CD4-positive, alpha-beta T cell (primary cell): ENCODE measurements at regions not wholly inside any gene's neighbourhood (a gene's known extent, or its start where the extent isn't known, plus 50 kb on each side); places are given as distances from the start of the nearest gene placed in this dataset.

Source experiments
- ATAC-seq: fragments of 200-7000 bp; cut with Tn5 transposase; one replicate; pipeline ENCODE4 v1.10.0; 2022; ENCODE audit warnings: mild to moderate bottlenecking; ENCODE audit not compliant: poor library complexity
- CTCF ChIA-PET: fragments of 350-600 bp; sonication (Branson Sonifier 250); formaldehyde crosslinking; loops from one replicate; lab custom pipeline; 2021; ENCODE audit warnings: antibody characterized with exemption, inconsistent platforms; lab: Charles Lee
- POLR2A ChIA-PET: fragments of 350-600 bp; sonication (Branson Sonifier 250); formaldehyde crosslinking; loops from one replicate; lab custom pipeline; 2021; ENCODE audit warnings: antibody characterized with exemption, inconsistent platforms; lab: Charles Lee
- DNase-seq, 14 experiments: peaks; one replicate each; pipeline ENCODE4 v3.0.0-alpha.2; 2013 to 2020; ENCODE audit warnings: mixed read lengths in 2 of 14
- H3K27ac ChIP-seq, 2 donors: one replicate each; pipeline versions ENCODE4 v1.5.1 to v1.7.0; 2013; ENCODE audit warnings: low read length in 2 of 2, low read depth in 1 of 2, mild to moderate bottlenecking in 1 of 2
- H3K27me3 ChIP-seq, 2 experiments: 1 replicate in 1 of 2; 2 replicates in 1 of 2; pipeline versions ENCODE4 v1.6.1 to v1.7.0; 2013; ENCODE audit warnings: low read length in 2 of 2, control low read depth in 1 of 2, mild to moderate bottlenecking in 1 of 2, moderate library complexity in 1 of 2; ENCODE audit not compliant: insufficient read depth in 2 of 2, control insufficient read depth in 1 of 2
- H3K36me3 ChIP-seq: one replicate; pipeline ENCODE4 v1.6.1; 2013; ENCODE audit warnings: low read length, control low read depth; ENCODE audit not compliant: insufficient read depth
- H3K4me1 ChIP-seq: one replicate; pipeline ENCODE4 v1.6.1; 2013; ENCODE audit warnings: low read length, control low read depth; ENCODE audit not compliant: insufficient read depth
- H3K4me3 ChIP-seq: one replicate; pipeline ENCODE4 v1.5.1; 2013; ENCODE audit warnings: mild to moderate bottlenecking, low read length, moderate library complexity
- H3K9me3 ChIP-seq, 2 experiments: 1 replicate in 1 of 2; 2 replicates in 1 of 2; pipeline versions ENCODE4 v1.6.1 to v1.7.0; 2013; ENCODE audit warnings: low read length in 2 of 2, mild to moderate bottlenecking in 2 of 2, control low read depth in 1 of 2, moderate library complexity in 1 of 2; ENCODE audit not compliant: control insufficient read depth in 1 of 2, insufficient read depth in 1 of 2
- H3K27ac Mint-ChIP-seq: one replicate; pipeline ENCODE4 v1.8.0; 2020; ENCODE audit warnings: mixed read lengths
- H3K27me3 Mint-ChIP-seq: one replicate; pipeline ENCODE4 v1.8.0; 2021; ENCODE audit warnings: mixed read lengths
- H3K36me3 Mint-ChIP-seq: one replicate; pipeline ENCODE4 v1.8.0; 2021; ENCODE audit warnings: low read depth, mixed read lengths
- H3K4me1 Mint-ChIP-seq: one replicate; pipeline ENCODE4 v1.8.0; 2021; ENCODE audit warnings: low read depth, mixed read lengths
- H3K4me3 Mint-ChIP-seq: one replicate; pipeline ENCODE4 v1.8.0; 2020; ENCODE audit warnings: mild to moderate bottlenecking, mixed read lengths
- H3K9me3 Mint-ChIP-seq: one replicate; pipeline ENCODE4 v1.8.0; 2020; ENCODE audit warnings: mixed read lengths
- CTCF ChIP-seq: fragments of 200-600 bp; IDR thresholded peaks from one replicate; pipeline ENCODE4 v1.8.0; 2022; ENCODE audit warnings: antibody characterized with exemption, mild to moderate bottlenecking
- intact Hi-C, 2 experiments: fragments of 100-400 bp; cut with DNase I in 1 of 2; cut with micrococcal nuclease in 1 of 2; formaldehyde crosslinking; loops; one replicate each; pipeline versions ENCODE4 v1.15.1 to v1.9.0; 2023 to 2025; cut with DNase I, micrococcal nuclease

GRCh38 chr1:111032295-111032897 lies 68.7 kb upstream of the LRIF1 start:
- ChIA-PET POLR2A (no interaction called here), CTCF (no interaction called here)
- Mint-ChIP-seq H3K4me1 (peaks cover 5% of the 10 kb centered on the region), H3K9me3 (no peaks in the 10 kb centered on the region), H3K36me3 (no peaks in the 10 kb centered on the region), H3K27me3 (peaks cover 35% of the 10 kb centered on the region), H3K27ac (no peak overlapping the region), H3K4me3 (no peak overlapping the region)
- H3K4me1 ChIP-seq, result no peaks in the 10 kb centered on the region
- no peak overlapping the region for H3K27ac ChIP-seq
- intact Hi-C loops, result loop anchor here (2.0 to 5.0 kb wide), 2 partner anchors 190 to 250 kb away; no protein-coding TSS in a partner anchor
- peaks cover 0 to 3% of the 10 kb centered on the region in 2 experiments for H3K27me3 ChIP-seq
- no peaks in the 10 kb centered on the region for H3K36me3 ChIP-seq
- no peaks in the 10 kb centered on the region for H3K9me3 ChIP-seq
- DNase-seq (peak in 10 of 14 experiments; percentile 4 to 74 (median 25)), ATAC-seq (peak; percentile 43)
- H3K4me3 ChIP-seq, result no peak overlapping the region
- peak; percentile 94 for TF ChIP-seq CTCF

GRCh38 chr1:111030590-111030989 lies 66.9 kb upstream of the LRIF1 start:
- H3K27ac Mint-ChIP-seq, result no peak overlapping the region
- intact Hi-C loops, result loop anchor here (1.0 to 5.0 kb wide), 4 partner anchors 248 to 410 kb away; no protein-coding TSS in a partner anchor
- DNase-seq (peak in 13 of 14 experiments; percentile 7 to 79 (median 29)), ATAC-seq (no peak)
- no peaks in the 10 kb centered on the region for H3K4me1 ChIP-seq
- no peak overlapping the region for H3K4me3 ChIP-seq
- H3K9me3 Mint-ChIP-seq, result no peaks in the 10 kb centered on the region
- no peak overlapping the region for H3K4me3 Mint-ChIP-seq
- peaks cover 17% of the 10 kb centered on the region for H3K27me3 Mint-ChIP-seq
- H3K4me1 Mint-ChIP-seq, result peaks cover 5% of the 10 kb centered on the region
- TF ChIP-seq CTCF, result peak; percentile 96
- H3K36me3 Mint-ChIP-seq, result no peaks in the 10 kb centered on the region
- H3K36me3 ChIP-seq, result no peaks in the 10 kb centered on the region
- no peaks in the 10 kb centered on the region for H3K27me3 ChIP-seq
- no peak overlapping the region for H3K27ac ChIP-seq
- POLR2A ChIA-PET, result no interaction called here
- no peaks in the 10 kb centered on the region for H3K9me3 ChIP-seq
- CTCF ChIA-PET, result interaction anchor here (0.6 to 1.9 kb wide), 9 partner anchors 10 to 475 kb away, joined by 3 to 8 read pairs (median 3); no protein-coding TSS in a partner anchor

- H3K27ac Mint-ChIP-seq, result no peak overlapping the region
These were observed 61.4 kb upstream of the LRIF1 start for GRCh38 chr1:111025109-111025508.

More at GRCh38 chr1:111025109-111025508, 61.4 kb upstream of the LRIF1 start:
- Mint-ChIP-seq H3K36me3 (no peaks in the 10 kb centered on the region), H3K4me1 (no peaks in the 10 kb centered on the region), H3K4me3 (no peak overlapping the region), H3K27me3 (peaks cover 21% of the 10 kb centered on the region), H3K9me3 (no peaks in the 10 kb centered on the region)
- no peak for ATAC-seq
- Histone ChIP-seq H3K4me1 (no peaks in the 10 kb centered on the region), H3K36me3 (no peaks in the 10 kb centered on the region), H3K9me3 (no peaks in the 10 kb centered on the region), H3K27ac (no peak overlapping the region), H3K4me3 (no peak overlapping the region), H3K27me3 (peaks cover 0 to 3% of the 10 kb centered on the region in 2 experiments)
- DNase-seq, result no peak
- ChIA-PET CTCF (no interaction called here), POLR2A (no interaction called here)
- intact Hi-C loops, result no loop called here
- no peak for TF ChIP-seq CTCF
